GM10266 (cell line): ENCODE measurements at regions not wholly inside any gene's neighbourhood (a gene's known extent, or its start where the extent isn't known, plus 50 kb on each side); places are given as distances from the start of the nearest gene placed in this dataset.

Experiments
- DNase-seq: peaks from one replicate; pipeline ENCODE4 v3.0.0; 2012; ENCODE audit errors: extremely low spot score
- CTCF ChIP-seq: IDR thresholded peaks from 2 replicates; pipeline ENCODE4 v1.5.1; 2012; ENCODE audit warnings: mild to moderate bottlenecking, low read depth; ENCODE audit not compliant: control insufficient read depth, insufficient read depth; ENCODE audit errors: missing control alignments

GRCh38 chr4:137768196-137768595 lies 235.9 kb upstream of the PCDH18 start:
- no peak for DNase-seq
- TF ChIP-seq CTCF, result no peak

- DNase-seq, result no peak
Observed at GRCh38 chr4:137762591-137762990, 230.3 kb upstream of the PCDH18 start.

GRCh38 chr4:137754652-137755471 lies 222.6 kb upstream of the PCDH18 start:
- DNase-seq, result no peak
- TF ChIP-seq CTCF, result no peak

More at GRCh38 chr4:137762591-137762990, 230.3 kb upstream of the PCDH18 start:
- TF ChIP-seq CTCF, result no peak

GRCh38 chr4:137749466-137749865 lies 217.2 kb upstream of the PCDH18 start:
- TF ChIP-seq CTCF, result no peak
- DNase-seq, result no peak

- no peak for DNase-seq
- TF ChIP-seq CTCF, result no peak
Observed at GRCh38 chr4:137748616-137749015, 216.3 kb upstream of the PCDH18 start.

- DNase-seq, result no peak
- no peak for TF ChIP-seq CTCF
Observed at GRCh38 chr4:137740141-137740540, 207.8 kb upstream of the PCDH18 start.

GRCh38 chr4:137739391-137739790 lies 207.1 kb upstream of the PCDH18 start:
- TF ChIP-seq CTCF, result no peak
- DNase-seq, result no peak
